Spleen (tissue), 11 donors: ENCODE measurements at regions not wholly inside any gene's neighbourhood (a gene's known extent, or its start where the extent isn't known, plus 50 kb on each side); places are given as distances from the start of the nearest gene placed in this dataset.
A peak's percentile ranks its signal among the peaks of the same experiment; 100 is the strongest.

Experiments used
- DNase-seq: peaks from one replicate; pipeline ENCODE4 v3.0.0-alpha.2; 2020
- H3K27ac ChIP-seq, 8 donors: fragments of 200-600 bp; sonication (generic) in 7 of 8; 1 replicate in 4 of 8; 2 replicates in 4 of 8; pipeline versions ENCODE4 v1.5.0 to v1.8.0; 2016 to 2021; ENCODE audit warnings: inconsistent platforms in 4 of 8, mild to moderate bottlenecking in 4 of 8, moderate library complexity in 1 of 8
- H3K27me3 ChIP-seq, 7 donors: fragments of 200-600 bp; sonication (generic) in 6 of 7; replicated peaks in 1 of 7; 1 replicate in 4 of 7; 2 replicates in 3 of 7; pipeline versions ENCODE4 v1.5.0 to v1.8.0; 2016 to 2021; ENCODE audit warnings: inconsistent platforms in 3 of 7, mild to moderate bottlenecking in 1 of 7
- H3K36me3 ChIP-seq, 6 donors: fragments of 200-600 bp; sonication (generic) in 5 of 6; 1 replicate in 4 of 6; 2 replicates in 2 of 6; pipeline versions ENCODE4 v1.5.0 to v1.8.0; 2016 to 2021; ENCODE audit warnings: inconsistent platforms in 2 of 6
- H3K4me1 ChIP-seq, 6 donors: fragments of 200-600 bp; sonication (generic) in 5 of 6; 1 replicate in 3 of 6; 2 replicates in 3 of 6; pipeline versions ENCODE4 v1.5.0 to v1.8.0; 2016 to 2021; ENCODE audit warnings: inconsistent platforms in 3 of 6
- H3K4me3 ChIP-seq, 8 donors: fragments of 200-600 bp; sonication (generic) in 7 of 8; 1 replicate in 4 of 8; 2 replicates in 4 of 8; pipeline versions ENCODE4 v1.5.0 to v1.8.0; 2016 to 2021; ENCODE audit warnings: inconsistent platforms in 4 of 8, mild to moderate bottlenecking in 4 of 8, moderate library complexity in 2 of 8
- H3K9me3 ChIP-seq, 8 donors: fragments of 200-600 bp; sonication (generic) in 7 of 8; 1 replicate in 4 of 8; 2 replicates in 4 of 8; pipeline versions ENCODE4 v1.5.0 to v1.8.0; 2016 to 2021; ENCODE audit warnings: inconsistent platforms in 4 of 8
- CTCF ChIP-seq, 11 experiments: fragments of 200-600 bp in 7 of 11; fragments of 450-650 bp in 4 of 11; sonication (generic) in 4 of 11; IDR thresholded peaks in 8 of 11; conservative IDR thresholded peaks in 3 of 11; 1 replicate in 7 of 11; 2 replicates in 4 of 11; pipeline versions ENCODE4 v1.4.0 to v1.8.0; 2016 to 2021; ENCODE audit warnings: antibody characterized with exemption in 11 of 11, inconsistent platforms in 4 of 11, mild to moderate bottlenecking in 1 of 11
- POLR2A ChIP-seq, 3 donors: fragments of 450-650 bp; IDR thresholded peaks; one replicate each; pipeline ENCODE4 v1.5.1; 2017; ENCODE audit warnings: antibody characterized with exemption in 3 of 3, mild to moderate bottlenecking in 1 of 3
- POLR2AphosphoS5 ChIP-seq, 3 donors: sonication (generic); formaldehyde crosslinking; IDR thresholded peaks; one replicate each; pipeline ENCODE4 v1.5.1; 2017; ENCODE audit warnings: antibody characterized with exemption in 3 of 3
- WGBS, 5 donors: extraction: QIAGEN DNeasy Blood & Tissue Kit in 3 of 5; methylation state at CpG; one replicate each; pipeline versions ENCODE4 v1.1.5 to v1.1.7; 2013 to 2018; 5-methylcytosine and 5-hydroxymethylcytosine counted together
- intact Hi-C: fragments of 100-400 bp; cut with DNase I; formaldehyde crosslinking; loops from one replicate; pipeline ENCODE4 v1.15.0; 2023; ENCODE audit warnings: low total_unique reads
- donor health status: healthy with polysubstance abuse.
- donor health status: DM: no; HTN: no; CAD: no; lungs with moderate emphysema.
- donor health status: DM: no; HTN: no; CAD: no.
- donor health status: Bipolar disorder and iron deficiency.
- donor health status: healthy.
- donor health status: DM: no; HTN: no; CAD: no.
- donor health status: DM: yes; HTN: yes; CAD: no.

- Histone ChIP-seq H3K4me3 (no peak overlapping the region), H3K27me3 (peaks cover 0 to 2% (median 0%) of the 10 kb centered on the region in 7 donors), H3K27ac (peak overlapping the region in 4 of 8 donors; percentile 23 to 74 (median 69)), H3K4me1 (peaks cover 0 to 41% (median 12%) of the 10 kb centered on the region in 6 donors), H3K36me3 (no peaks in the 10 kb centered on the region), H3K9me3 (no peaks in the 10 kb centered on the region)
- TF ChIP-seq CTCF (IDR thresholded peaks at IDR 0.05 in 8 of 11, conservative IDR thresholded peaks at IDR 0.05 in 3 of 11) (no peak), POLR2AphosphoS5 (IDR thresholded peaks at IDR 0.05) (no peak), POLR2A (IDR thresholded peaks at IDR 0.05) (no peak)
- WGBS, 5 donors: 74 to 84% (median 81%) methylated on average over 16 to 17 of the region's 17 CpGs
- no peak for DNase-seq
- intact Hi-C loops: no loop called here
Observed at GRCh38 chr2:239625156-239625845, 224.5 kb upstream of the HDAC4 start.

GRCh38 chr2:239621611-239622010, 220.8 kb upstream of the HDAC4 start:
- no peak for DNase-seq
- WGBS, 5 donors: 91 to 95% (median 93%) methylated on average over 5 to 8 of the region's 8 CpGs
- peaks cover 0 to 2% (median 0%) of the 10 kb centered on the region in 7 donors for H3K27me3 ChIP-seq
- no peaks in the 10 kb centered on the region for H3K36me3 ChIP-seq
- TF ChIP-seq CTCF (IDR thresholded peaks at IDR 0.05 in 8 of 11, conservative IDR thresholded peaks at IDR 0.05 in 3 of 11) (no peak), POLR2AphosphoS5 (IDR thresholded peaks at IDR 0.05) (no peak), POLR2A (IDR thresholded peaks at IDR 0.05) (no peak)
- H3K27ac ChIP-seq: no peak overlapping the region
- H3K4me1 ChIP-seq: peaks cover 0 to 35% (median 12%) of the 10 kb centered on the region in 6 donors
- peaks cover 0 to 23% (median 18%) of the 10 kb centered on the region in 8 donors for H3K9me3 ChIP-seq
- no peak overlapping the region for H3K4me3 ChIP-seq
- intact Hi-C loops: no loop called here

- no peak overlapping the region for H3K27ac ChIP-seq
- DNase-seq: no peak
- WGBS, 5 donors: 60 to 91% (median 77%) methylated on average over 1 of the region's 1 CpG
- H3K9me3 ChIP-seq: peaks cover 0 to 29% (median 25%) of the 10 kb centered on the region in 8 donors
- no peaks in the 10 kb centered on the region for H3K27me3 ChIP-seq
- TF ChIP-seq POLR2AphosphoS5 (IDR thresholded peaks at IDR 0.05) (no peak), CTCF (IDR thresholded peaks at IDR 0.05 in 8 of 11, conservative IDR thresholded peaks at IDR 0.05 in 3 of 11) (no peak), POLR2A (IDR thresholded peaks at IDR 0.05) (no peak)
- no peaks in the 10 kb centered on the region for H3K36me3 ChIP-seq
- no peak overlapping the region for H3K4me3 ChIP-seq
- intact Hi-C loops: no loop called here
- peaks cover 0 to 22% (median 6%) of the 10 kb centered on the region in 6 donors for H3K4me1 ChIP-seq
Observed at GRCh38 chr2:239619369-239619768, 218.5 kb upstream of the HDAC4 start.

GRCh38 chr2:239616729-239617128, 215.9 kb upstream of the HDAC4 start:
- DNase-seq: no peak
- intact Hi-C loops: no loop called here
- no peaks in the 10 kb centered on the region for H3K27me3 ChIP-seq
- no peaks in the 10 kb centered on the region for H3K4me1 ChIP-seq
- no peaks in the 10 kb centered on the region for H3K36me3 ChIP-seq
- H3K9me3 ChIP-seq: peaks cover 0 to 29% (median 25%) of the 10 kb centered on the region in 8 donors
- no peak overlapping the region for H3K4me3 ChIP-seq
- TF ChIP-seq POLR2AphosphoS5 (IDR thresholded peaks at IDR 0.05): no peak
- TF ChIP-seq CTCF (IDR thresholded peaks at IDR 0.05 in 8 of 11, conservative IDR thresholded peaks at IDR 0.05 in 3 of 11): no peak
- no peak for TF ChIP-seq POLR2A (IDR thresholded peaks at IDR 0.05)
- 44 to 93% (median 80%) methylated on average over 2 of the region's 2 CpGs for whole genome bisulfite sequencing, 5 donors
- H3K27ac ChIP-seq: no peak overlapping the region
